Gastrocnemius medialis (tissue), 4 donors: ENCODE measurements at regions not wholly inside any gene's neighbourhood (a gene's known extent, or its start where the extent isn't known, plus 50 kb on each side); places are given as distances from the start of the nearest gene placed in this dataset.
"Not testable (repeated sequence)": the region's sequence is repeated elsewhere in the genome, so short reads cannot be mapped to it uniquely, and the experiment has no call there.

Source experiments
- ATAC-seq, 2 donors: fragments of 150-250 bp; one replicate each; pipeline ENCODE4 v1.9.1; 2016
- DNase-seq, 2 donors: peaks; one replicate each; pipeline ENCODE4 v3.0.0-alpha.2; 2019
- H3K27ac ChIP-seq, 4 donors: fragments of 200-600 bp; sonication (generic); 1 replicate in 1 of 4; 2 replicates in 3 of 4; pipeline ENCODE4 v1.5.1; 2016 to 2018; ENCODE audit warnings: mild to moderate bottlenecking in 2 of 4, moderate library complexity in 1 of 4
- H3K27me3 ChIP-seq, 3 donors: fragments of 200-600 bp; sonication (generic) in 2 of 3; 1 replicate in 1 of 3; 2 replicates in 2 of 3; pipeline versions ENCODE4 v1.5.1 to v1.6.0; 2016 to 2019; ENCODE audit warnings: mild to moderate bottlenecking in 1 of 3, moderate library complexity in 1 of 3
- H3K36me3 ChIP-seq, 2 donors: fragments of 200-600 bp; sonication (generic) in 1 of 2; one replicate each; pipeline ENCODE4 v1.5.1; 2017 to 2018
- H3K4me1 ChIP-seq, 2 donors: fragments of 200-600 bp; sonication (generic) in 1 of 2; one replicate each; pipeline ENCODE4 v1.5.1; 2016 to 2017; ENCODE audit warnings: mild to moderate bottlenecking in 2 of 2
- H3K4me3 ChIP-seq, 4 donors: fragments of 200-600 bp; sonication (generic) in 3 of 4; 1 replicate in 1 of 4; 2 replicates in 3 of 4; pipeline ENCODE4 v1.5.1; 2016 to 2019; ENCODE audit warnings: mild to moderate bottlenecking in 2 of 4
- H3K9me3 ChIP-seq, 3 donors: fragments of 200-600 bp; sonication (generic) in 2 of 3; 1 replicate in 1 of 3; 2 replicates in 2 of 3; pipeline ENCODE4 v1.5.1; 2016 to 2019
- CTCF ChIP-seq, 5 experiments: fragments of 450-650 bp in 3 of 5; fragments of 200-600 bp in 2 of 5; sonication (generic) in 2 of 5; IDR thresholded peaks in 4 of 5; conservative IDR thresholded peaks in 1 of 5; 1 replicate in 4 of 5; 2 replicates in 1 of 5; pipeline ENCODE4 v1.5.1; 2016 to 2019; ENCODE audit warnings: antibody characterized with exemption in 5 of 5, mild to moderate bottlenecking in 3 of 5, moderate library complexity in 3 of 5
- POLR2A ChIP-seq, 2 donors: fragments of 450-650 bp; IDR thresholded peaks; one replicate each; pipeline ENCODE4 v1.6.1; 2017; ENCODE audit warnings: antibody characterized with exemption in 2 of 2, mild to moderate bottlenecking in 2 of 2, moderate library complexity in 2 of 2
- in situ Hi-C, 4 donors: fragments of 200-750 bp; cut with MboI; loops; one replicate each; pipeline versions ENCODE4 v1.15.0 to v1.8.0; 2017; ENCODE audit warnings: low sequenced_read_pairs in 4 of 4
- intact Hi-C: fragments of 100-400 bp; cut with DNase I; formaldehyde crosslinking; loops from one replicate; pipeline ENCODE4 v1.15.1; 2023; ENCODE audit warnings: low total_unique reads

DNA sequence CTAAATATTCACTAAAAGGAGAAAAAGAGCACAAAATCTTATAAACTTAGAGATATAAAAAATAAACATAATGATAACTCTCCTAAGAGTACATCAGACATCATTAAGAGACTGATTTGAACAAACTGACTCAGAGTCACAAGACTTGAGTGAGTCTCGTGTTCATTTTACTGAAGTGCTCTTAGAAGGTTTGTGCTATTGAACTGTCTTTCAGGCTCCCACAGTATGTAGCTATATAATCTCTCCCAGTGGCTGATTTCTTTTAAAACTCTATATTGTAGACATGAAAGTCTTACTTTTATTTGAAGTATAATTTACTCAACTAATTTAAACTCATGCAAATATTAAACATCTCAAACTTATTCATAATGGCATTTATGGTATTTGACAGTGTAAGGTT lies 456.0 kb upstream of the FAM174A start:
- H3K36me3 ChIP-seq, H3K4me3 ChIP-seq, in situ Hi-C loops, intact Hi-C loops, ATAC-seq, H3K27me3 ChIP-seq, H3K4me1 ChIP-seq, H3K9me3 ChIP-seq, DNase-seq, H3K27ac ChIP-seq: not testable (repeated sequence)

GRCh38 chr5:100066020-100066419 lies 469.2 kb upstream of the FAM174A start:
- in situ Hi-C loops, intact Hi-C loops, H3K4me3 ChIP-seq, ATAC-seq, H3K27me3 ChIP-seq, DNase-seq, H3K27ac ChIP-seq, H3K36me3 ChIP-seq, H3K9me3 ChIP-seq, H3K4me1 ChIP-seq: not testable (repeated sequence)

GRCh38 chr5:100043475-100043874 lies 491.7 kb upstream of the FAM174A start:
- H3K9me3 ChIP-seq, result no peaks in the 10 kb centered on the region
- H3K4me3 ChIP-seq, result no peak overlapping the region
- H3K27me3 ChIP-seq, result no peaks in the 10 kb centered on the region
- TF ChIP-seq POLR2A (IDR thresholded peaks at IDR 0.05), result no peak
- no peak for TF ChIP-seq CTCF (IDR thresholded peaks at IDR 0.05 in 4 of 5, conservative IDR thresholded peaks at IDR 0.05 in 1 of 5)
- intact Hi-C loops, result no loop called here
- no peak overlapping the region for H3K27ac ChIP-seq
- in situ Hi-C loops, result no loop called here
- DNase-seq (no peak), ATAC-seq (no peak)
- H3K4me1 ChIP-seq, result no peaks in the 10 kb centered on the region
- H3K36me3 ChIP-seq, result no peaks in the 10 kb centered on the region

DNA sequence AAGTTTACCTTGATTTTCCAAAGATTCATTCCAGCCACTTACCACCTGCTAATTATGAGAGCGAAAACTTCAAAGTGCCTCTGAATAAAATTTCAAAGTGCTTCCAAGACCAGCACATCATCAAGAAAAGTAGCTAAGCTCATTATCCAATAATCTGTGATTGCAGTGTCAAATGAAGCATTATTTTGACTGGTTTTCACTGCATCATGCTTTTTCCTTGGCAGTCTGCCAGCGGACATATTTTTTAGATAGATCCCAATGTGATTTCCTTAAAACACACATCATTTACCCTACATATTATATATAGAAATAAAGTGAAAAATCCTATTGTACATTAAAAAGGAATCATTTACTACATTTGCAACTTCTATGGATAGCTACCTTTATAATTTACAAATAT lies 508.6 kb upstream of the FAM174A start:
- intact Hi-C loops, result no loop called here

DNA sequence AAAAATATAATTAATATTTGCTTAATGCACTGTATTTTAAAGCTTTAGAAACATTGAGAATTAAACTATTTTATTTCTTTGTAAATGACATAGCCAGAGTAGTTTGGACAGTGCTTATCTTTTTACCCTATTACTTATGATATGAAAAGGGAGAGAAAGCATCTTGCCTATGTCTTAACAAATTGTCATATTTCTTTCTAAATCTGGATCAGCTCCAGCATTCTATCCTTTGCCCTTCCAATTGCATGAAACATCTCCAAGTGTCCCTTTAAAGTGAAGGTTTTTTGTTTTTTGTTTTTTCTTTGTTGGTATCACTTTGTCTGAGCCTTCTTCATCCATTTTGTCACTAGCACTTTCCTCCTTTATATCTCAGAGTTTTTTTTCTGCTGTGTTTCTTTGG lies 511.6 kb upstream of the FAM174A start:
- ATAC-seq, result no peak

More for the DNA sequence above, 508.6 kb upstream of the FAM174A start:
- Histone ChIP-seq H3K4me3 (no peak overlapping the region), H3K27me3 (no peaks in the 10 kb centered on the region), H3K36me3 (no peaks in the 10 kb centered on the region), H3K4me1 (no peaks in the 10 kb centered on the region), H3K9me3 (no peaks in the 10 kb centered on the region), H3K27ac (no peak overlapping the region)
- ATAC-seq (no peak), DNase-seq (no peak)
- in situ Hi-C loops, result no loop called here
- no peak for TF ChIP-seq CTCF (IDR thresholded peaks at IDR 0.05 in 4 of 5, conservative IDR thresholded peaks at IDR 0.05 in 1 of 5)
- TF ChIP-seq POLR2A (IDR thresholded peaks at IDR 0.05), result no peak

More for the DNA sequence above, 511.6 kb upstream of the FAM174A start:
- H3K36me3 ChIP-seq, result no peaks in the 10 kb centered on the region
- H3K27me3 ChIP-seq, result no peaks in the 10 kb centered on the region
- H3K27ac ChIP-seq, result no peak overlapping the region
- H3K4me3 ChIP-seq, result no peak overlapping the region
- intact Hi-C loops (no loop called here), in situ Hi-C loops (no loop called here)
- no peaks in the 10 kb centered on the region for H3K4me1 ChIP-seq
- TF ChIP-seq POLR2A (IDR thresholded peaks at IDR 0.05) (no peak), CTCF (IDR thresholded peaks at IDR 0.05 in 4 of 5, conservative IDR thresholded peaks at IDR 0.05 in 1 of 5) (no peak)
- H3K9me3 ChIP-seq, result no peaks in the 10 kb centered on the region
- DNase-seq, result no peak
